ENCODE measurements at regions not wholly inside any gene's neighbourhood (a gene's known extent, or its start where the extent isn't known, plus 50 kb on each side); places are given as distances from the start of the nearest gene placed in this dataset.
"Not testable (repeated sequence)": the region's sequence is repeated elsewhere in the genome, so short reads cannot be mapped to it uniquely, and the experiment has no call there.

- ATAC-seq; CTCF ChIA-PET (ENCODE audit: low intra/inter-chr PET ratio): not testable (repeated sequence)
Measured at GRCh38 chr1:149356152-149356551, 118.7 kb upstream of the NBPF19 start.

GRCh38 chr1:149360351-149360750 is 114.5 kb upstream of the NBPF19 start:
- DNase-seq (ENCODE audit: extremely low read depth in 1 of 4, low spot score in 3 of 4); H3K4me3 ChIP-seq; H3K9ac ChIP-seq (ENCODE audit: insufficient read depth in 1 of 2, low read depth in 2 of 2, low read length in 2 of 2); H3K4me2 ChIP-seq (ENCODE audit: insufficient read depth, low read length); H3K9me1 ChIP-seq (ENCODE audit: control insufficient read depth, insufficient read depth, low read length); BruUV-seq (replicated peaks); H3K79me2 ChIP-seq (ENCODE audit: control insufficient read depth, insufficient read depth, low read length); H4K20me1 ChIP-seq (replicated peaks; ENCODE audit: control insufficient read depth, insufficient read depth, low read length); POLR2A ChIA-PET; CTCF ChIA-PET (ENCODE audit: low intra/inter-chr PET ratio); in situ Hi-C loops (cut with MboI); H3K27me3 ChIP-seq (ENCODE audit: control insufficient read depth in 2 of 2, insufficient read depth in 2 of 2, low read length in 2 of 2); H3K36me3 ChIP-seq (ENCODE audit: control insufficient read depth, insufficient read depth, low read length); H2AFZ ChIP-seq (ENCODE audit: low read depth, low read length); FAIRE-seq; H3K27ac ChIP-seq (ENCODE audit: extremely low read depth, low read depth, low read length); ATAC-seq; H3K9me3 ChIP-seq (replicated peaks; ENCODE audit: control insufficient read depth, insufficient read depth, low read depth, low read length); intact Hi-C loops (cut with micrococcal nuclease); H3K4me1 ChIP-seq (replicated peaks in 1 of 2; ENCODE audit: control insufficient read depth in 2 of 2, insufficient read depth in 2 of 2, low read length in 2 of 2): not testable (repeated sequence)
- no CpG with 5 or more reads among the region's 3 CpGs for WGBS (ENCODE audit: insufficient coverage, low coverage, missing lambda C conversion rate)

More at GRCh38 chr1:149356152-149356551, 118.7 kb upstream of the NBPF19 start:
- DNase-seq (ENCODE audit: extremely low read depth in 1 of 4, low spot score in 3 of 4); H3K79me2 ChIP-seq (ENCODE audit: control insufficient read depth, insufficient read depth, low read length); H3K4me1 ChIP-seq (replicated peaks in 1 of 2; ENCODE audit: control insufficient read depth in 2 of 2, insufficient read depth in 2 of 2, low read length in 2 of 2); H3K27ac ChIP-seq (ENCODE audit: extremely low read depth, low read depth, low read length); in situ Hi-C loops (cut with MboI); H3K9me1 ChIP-seq (ENCODE audit: control insufficient read depth, insufficient read depth, low read length); H3K36me3 ChIP-seq (ENCODE audit: control insufficient read depth, insufficient read depth, low read length); H3K9ac ChIP-seq (ENCODE audit: insufficient read depth in 1 of 2, low read depth in 2 of 2, low read length in 2 of 2); BruUV-seq (replicated peaks); FAIRE-seq; H3K4me2 ChIP-seq (ENCODE audit: insufficient read depth, low read length); H3K9me3 ChIP-seq (replicated peaks; ENCODE audit: control insufficient read depth, insufficient read depth, low read depth, low read length); H4K20me1 ChIP-seq (replicated peaks; ENCODE audit: control insufficient read depth, insufficient read depth, low read length); H2AFZ ChIP-seq (ENCODE audit: low read depth, low read length); H3K4me3 ChIP-seq; H3K27me3 ChIP-seq (ENCODE audit: control insufficient read depth in 2 of 2, insufficient read depth in 2 of 2, low read length in 2 of 2); intact Hi-C loops (cut with micrococcal nuclease); POLR2A ChIA-PET: not testable (repeated sequence)
- WGBS (ENCODE audit: insufficient coverage, low coverage, missing lambda C conversion rate) = no CpG with 5 or more reads among the region's 4 CpGs

GRCh38 chr1:149361310-149361709 is 113.5 kb upstream of the NBPF19 start:
- FAIRE-seq; H3K27me3 ChIP-seq (ENCODE audit: control insufficient read depth in 2 of 2, insufficient read depth in 2 of 2, low read length in 2 of 2); H3K27ac ChIP-seq (ENCODE audit: extremely low read depth, low read depth, low read length); intact Hi-C loops (cut with micrococcal nuclease); H3K9ac ChIP-seq (ENCODE audit: insufficient read depth in 1 of 2, low read depth in 2 of 2, low read length in 2 of 2); H3K4me3 ChIP-seq; H4K20me1 ChIP-seq (replicated peaks; ENCODE audit: control insufficient read depth, insufficient read depth, low read length); H2AFZ ChIP-seq (ENCODE audit: low read depth, low read length); H3K9me1 ChIP-seq (ENCODE audit: control insufficient read depth, insufficient read depth, low read length); BruUV-seq (replicated peaks); ATAC-seq; in situ Hi-C loops (cut with MboI); H3K4me2 ChIP-seq (ENCODE audit: insufficient read depth, low read length); POLR2A ChIA-PET; H3K36me3 ChIP-seq (ENCODE audit: control insufficient read depth, insufficient read depth, low read length); H3K4me1 ChIP-seq (replicated peaks in 1 of 2; ENCODE audit: control insufficient read depth in 2 of 2, insufficient read depth in 2 of 2, low read length in 2 of 2); H3K79me2 ChIP-seq (ENCODE audit: control insufficient read depth, insufficient read depth, low read length); CTCF ChIA-PET (ENCODE audit: low intra/inter-chr PET ratio); H3K9me3 ChIP-seq (replicated peaks; ENCODE audit: control insufficient read depth, insufficient read depth, low read depth, low read length); DNase-seq (ENCODE audit: extremely low read depth in 1 of 4, low spot score in 3 of 4): not testable (repeated sequence)
- no CpG with 5 or more reads among the region's 2 CpGs for WGBS (ENCODE audit: insufficient coverage, low coverage, missing lambda C conversion rate)

GRCh38 chr1:149364188-149364981 is 110.5 kb upstream of the NBPF19 start:
- ATAC-seq; CTCF ChIA-PET (ENCODE audit: low intra/inter-chr PET ratio); in situ Hi-C loops (cut with MboI); H3K27ac ChIP-seq (ENCODE audit: extremely low read depth, low read depth, low read length); H3K4me3 ChIP-seq; H3K79me2 ChIP-seq (ENCODE audit: control insufficient read depth, insufficient read depth, low read length); H3K27me3 ChIP-seq (ENCODE audit: control insufficient read depth in 2 of 2, insufficient read depth in 2 of 2, low read length in 2 of 2); H4K20me1 ChIP-seq (replicated peaks; ENCODE audit: control insufficient read depth, insufficient read depth, low read length); H3K4me1 ChIP-seq (replicated peaks in 1 of 2; ENCODE audit: control insufficient read depth in 2 of 2, insufficient read depth in 2 of 2, low read length in 2 of 2); H3K4me2 ChIP-seq (ENCODE audit: insufficient read depth, low read length); POLR2A ChIA-PET; H3K9me3 ChIP-seq (replicated peaks; ENCODE audit: control insufficient read depth, insufficient read depth, low read depth, low read length); H2AFZ ChIP-seq (ENCODE audit: low read depth, low read length); intact Hi-C loops (cut with micrococcal nuclease); DNase-seq (ENCODE audit: extremely low read depth in 1 of 4, low spot score in 3 of 4); H3K36me3 ChIP-seq (ENCODE audit: control insufficient read depth, insufficient read depth, low read length); H3K9me1 ChIP-seq (ENCODE audit: control insufficient read depth, insufficient read depth, low read length); BruUV-seq (replicated peaks); FAIRE-seq; H3K9ac ChIP-seq (ENCODE audit: insufficient read depth in 1 of 2, low read depth in 2 of 2, low read length in 2 of 2): not testable (repeated sequence)
- no CpG with 5 or more reads among the region's 1 CpG for WGBS (ENCODE audit: insufficient coverage, low coverage, missing lambda C conversion rate)

Data from K562 (cell line).